GM10266 (cell line): ENCODE measurements at regions not wholly inside any gene's neighbourhood (a gene's known extent, or its start where the extent isn't known, plus 50 kb on each side); places are given as distances from the start of the nearest gene placed in this dataset.

Source experiments
- DNase-seq: peaks from one replicate; pipeline ENCODE4 v3.0.0; 2012; ENCODE audit errors: extremely low spot score
- TF ChIP-seq, protein P1 (sequence below): IDR thresholded peaks from 2 replicates; pipeline ENCODE4 v1.5.1; 2012; ENCODE audit warnings: mild to moderate bottlenecking, low read depth; ENCODE audit not compliant: control insufficient read depth, insufficient read depth; ENCODE audit errors: missing control alignments

DNA sequence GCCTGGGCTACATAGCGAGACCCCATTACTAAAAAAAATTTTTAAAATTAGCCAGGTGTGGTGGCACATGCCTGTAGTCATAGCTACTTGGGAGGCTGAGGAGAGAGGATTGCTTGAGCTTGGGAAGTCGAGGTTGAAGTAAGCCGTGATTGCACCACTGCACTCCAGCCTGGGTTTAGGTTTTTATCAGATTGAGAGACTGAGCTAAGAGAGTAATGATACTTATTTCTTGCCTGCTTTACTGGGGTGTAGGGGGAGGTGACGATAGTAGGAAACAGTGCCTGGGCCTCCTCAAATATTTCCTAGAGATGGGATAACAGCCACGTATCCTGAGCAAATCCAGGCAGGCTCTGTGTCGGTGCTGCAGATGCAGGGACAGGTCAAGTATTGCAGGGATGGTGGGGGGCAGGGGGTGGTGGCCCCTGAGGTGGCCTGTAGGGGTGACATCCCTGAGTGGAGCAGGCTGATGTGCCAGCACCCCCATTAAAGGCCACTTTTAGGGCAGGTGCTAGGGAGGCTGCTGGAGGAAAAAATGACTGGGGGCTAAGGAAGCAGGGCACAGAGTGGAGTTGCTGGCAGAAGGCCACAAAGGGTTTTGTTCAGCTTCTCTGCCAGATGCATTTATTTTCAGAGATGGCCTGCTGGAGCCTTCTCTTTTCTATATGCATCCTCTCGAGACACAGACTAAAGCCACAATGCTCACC, 130.5 kb downstream of the RHOU start:
- no peak for DNase-seq
- TF ChIP-seq, protein P1, sequence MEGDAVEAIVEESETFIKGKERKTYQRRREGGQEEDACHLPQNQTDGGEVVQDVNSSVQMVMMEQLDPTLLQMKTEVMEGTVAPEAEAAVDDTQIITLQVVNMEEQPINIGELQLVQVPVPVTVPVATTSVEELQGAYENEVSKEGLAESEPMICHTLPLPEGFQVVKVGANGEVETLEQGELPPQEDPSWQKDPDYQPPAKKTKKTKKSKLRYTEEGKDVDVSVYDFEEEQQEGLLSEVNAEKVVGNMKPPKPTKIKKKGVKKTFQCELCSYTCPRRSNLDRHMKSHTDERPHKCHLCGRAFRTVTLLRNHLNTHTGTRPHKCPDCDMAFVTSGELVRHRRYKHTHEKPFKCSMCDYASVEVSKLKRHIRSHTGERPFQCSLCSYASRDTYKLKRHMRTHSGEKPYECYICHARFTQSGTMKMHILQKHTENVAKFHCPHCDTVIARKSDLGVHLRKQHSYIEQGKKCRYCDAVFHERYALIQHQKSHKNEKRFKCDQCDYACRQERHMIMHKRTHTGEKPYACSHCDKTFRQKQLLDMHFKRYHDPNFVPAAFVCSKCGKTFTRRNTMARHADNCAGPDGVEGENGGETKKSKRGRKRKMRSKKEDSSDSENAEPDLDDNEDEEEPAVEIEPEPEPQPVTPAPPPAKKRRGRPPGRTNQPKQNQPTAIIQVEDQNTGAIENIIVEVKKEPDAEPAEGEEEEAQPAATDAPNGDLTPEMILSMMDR = no peak

DNA sequence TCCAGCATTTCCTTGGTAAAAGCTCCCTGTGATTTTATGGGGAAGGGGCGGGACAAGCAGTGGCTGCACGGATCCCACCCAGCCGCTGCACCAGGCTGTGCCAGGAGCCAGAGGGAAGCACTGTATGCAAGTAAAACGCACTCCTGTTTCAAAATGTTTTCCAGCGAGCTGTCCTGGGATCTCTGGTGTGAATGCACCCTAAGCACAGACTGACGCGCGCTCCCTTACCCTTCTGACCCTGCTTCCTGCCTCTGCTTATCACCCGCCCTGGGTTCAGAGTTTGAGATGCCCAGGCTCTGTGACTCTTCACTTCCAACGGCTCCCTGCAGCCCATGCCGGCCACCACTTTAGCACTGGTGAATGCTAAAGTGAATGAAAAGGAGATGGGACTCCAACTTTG, 131.2 kb downstream of the RHOU start:
- TF ChIP-seq, protein P1 = no peak
- no peak for DNase-seq

DNA sequence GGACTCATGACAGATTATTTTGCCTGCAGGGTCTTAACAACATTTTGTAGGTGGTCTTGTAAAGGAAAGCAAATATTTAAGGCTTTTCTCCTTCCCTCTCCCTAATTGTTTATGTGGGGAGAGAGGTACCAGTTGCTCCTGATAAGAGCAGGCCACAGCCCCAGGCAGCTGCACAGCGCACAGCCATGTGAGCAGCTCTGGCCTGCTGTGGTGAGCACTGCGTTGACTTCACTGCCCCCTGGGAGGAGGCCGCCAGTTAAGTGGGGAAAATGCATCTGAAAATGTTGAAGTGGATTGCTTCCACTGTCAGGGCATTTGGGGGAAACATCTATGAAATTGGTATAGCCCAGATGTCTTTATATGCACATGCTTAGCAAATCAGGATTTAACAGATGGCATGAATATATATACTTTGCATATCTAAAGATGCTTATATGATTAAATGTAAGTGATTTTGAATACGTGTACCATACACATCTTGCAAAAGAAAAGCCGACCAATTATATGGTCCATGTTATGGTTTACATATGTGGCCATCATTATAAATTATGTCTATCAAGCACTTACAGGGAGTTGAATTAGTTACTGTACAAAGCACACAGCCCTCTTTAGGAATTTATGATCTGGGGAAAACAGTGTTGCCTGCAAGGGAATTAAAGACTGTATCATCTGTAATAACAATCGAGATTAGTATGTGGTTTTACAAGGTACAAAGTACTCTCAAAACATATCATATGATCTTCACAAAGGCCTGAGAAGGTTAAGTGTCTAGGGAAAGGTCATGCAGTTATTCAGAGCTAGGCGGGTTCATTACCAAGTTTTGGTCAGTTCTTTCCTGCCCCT, 132.1 kb downstream of the RHOU start:
- DNase-seq = no peak
- TF ChIP-seq, protein P1 = no peak

DNA sequence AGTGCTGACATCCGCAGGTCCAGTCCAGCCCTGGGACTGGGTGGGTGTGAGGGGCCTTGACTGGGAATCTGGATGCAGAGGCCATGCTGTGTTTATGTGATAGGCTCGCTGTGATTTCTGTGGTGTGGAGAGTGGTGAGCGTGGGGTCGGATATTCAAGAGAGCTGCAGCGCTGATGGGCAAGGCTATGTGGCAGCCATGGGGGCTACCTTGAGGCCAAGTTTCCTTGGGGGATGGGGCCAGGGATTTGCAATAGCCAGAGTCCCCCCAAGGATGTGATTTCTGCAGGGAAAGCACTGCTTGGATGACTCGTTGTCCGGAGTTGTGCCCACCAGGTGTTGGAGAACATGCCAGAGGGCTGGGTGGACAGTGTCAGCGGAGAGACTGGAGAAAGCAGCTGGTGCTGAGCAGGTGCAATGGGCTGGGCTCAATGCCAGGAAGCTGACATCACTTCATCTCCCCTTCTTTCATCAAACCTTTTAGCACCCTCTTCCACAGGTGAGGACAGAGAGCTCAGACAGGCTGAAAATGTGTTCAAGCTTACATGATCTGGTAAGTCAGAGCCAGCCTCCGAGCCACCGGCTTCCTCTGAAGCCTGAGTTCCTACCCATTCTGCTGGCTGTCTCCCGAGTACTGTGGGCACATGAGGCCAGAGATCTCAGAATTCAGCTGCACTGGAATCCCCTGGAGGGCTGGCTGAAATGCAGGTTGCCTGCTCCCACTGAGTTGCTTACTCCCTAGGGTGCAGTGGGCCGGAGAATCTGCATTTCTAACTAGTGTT, 132.9 kb downstream of the RHOU start:
- TF ChIP-seq, protein P1 = no peak
- no peak for DNase-seq

DNA sequence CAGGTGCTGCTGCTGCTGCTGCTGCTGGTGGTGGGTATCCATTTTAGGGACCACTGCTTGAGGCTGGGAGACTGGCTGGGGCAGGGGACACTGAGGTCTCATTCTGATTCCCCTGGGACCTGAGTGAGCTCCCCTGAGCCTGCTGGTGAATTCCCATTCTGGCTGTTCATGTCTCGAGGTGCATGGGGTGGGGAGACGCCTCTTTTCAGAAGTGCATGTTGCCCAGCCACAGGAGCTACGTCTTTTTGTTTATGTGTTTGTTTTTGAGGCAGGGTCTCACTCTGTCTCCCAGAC, 133.4 kb downstream of the RHOU start:
- no peak for DNase-seq
- TF ChIP-seq, protein P1 = no peak

DNA sequence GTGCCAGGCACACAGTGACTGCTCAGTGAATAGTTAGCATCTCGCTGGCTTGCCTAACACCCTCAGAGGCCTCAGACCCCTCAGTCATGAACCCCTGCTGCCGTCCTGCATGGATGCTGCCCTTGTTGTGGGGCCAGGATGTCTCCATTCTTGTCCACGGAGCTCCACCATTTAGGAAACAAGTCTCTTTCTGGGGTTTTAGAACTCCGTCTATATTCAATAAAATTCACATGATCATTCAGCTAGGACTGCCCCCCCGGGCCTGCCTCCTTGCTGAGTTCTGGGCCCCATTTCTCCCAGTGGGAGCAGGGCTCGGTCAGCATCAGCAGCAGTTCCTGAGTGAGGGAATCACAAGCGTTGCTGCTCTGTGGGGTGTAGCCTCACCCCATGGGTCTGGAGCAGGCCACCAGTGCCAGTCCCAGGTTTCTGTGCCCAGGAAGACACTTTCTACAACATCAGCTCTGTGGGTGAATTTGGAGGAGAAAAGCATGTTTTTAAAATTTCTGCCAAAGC, 134.1 kb downstream of the RHOU start:
- no peak for DNase-seq

More for the DNA sequence above, 134.1 kb downstream of the RHOU start:
- TF ChIP-seq, protein P1 = no peak
